CD14-positive monocyte (primary cell): ENCODE measurements at regions not wholly inside any gene's neighbourhood (a gene's known extent, or its start where the extent isn't known, plus 50 kb on each side); places are given as distances from the start of the nearest gene placed in this dataset.
"Not testable (repeated sequence)": the region's sequence is repeated elsewhere in the genome, so short reads cannot be mapped to it uniquely, and the experiment has no call there.

Experiments
- DNase-seq, 3 donors: peaks; one replicate each; pipeline ENCODE4 v3.0.0-alpha.2; 2011 to 2022
- H2AFZ ChIP-seq: 2 replicates; pipeline ENCODE4 v1.6.0; 2012; ENCODE audit warnings: mild to moderate bottlenecking, low read depth, low read length, inconsistent platforms; ENCODE audit not compliant: insufficient read depth, poor library complexity, severe bottlenecking
- H3K27ac ChIP-seq, 2 donors: 1 replicate in 1 of 2; 2 replicates in 1 of 2; pipeline ENCODE4 v1.5.1; 2012 to 2013; ENCODE audit warnings: low read length in 2 of 2, control low read depth in 1 of 2, inconsistent platforms in 1 of 2, low read depth in 1 of 2, mild to moderate bottlenecking in 1 of 2
- H3K27me3 ChIP-seq, 2 donors: one replicate each; pipeline versions ENCODE4 v1.6.0 to v1.6.1; 2011 to 2013; ENCODE audit warnings: low read length in 2 of 2; ENCODE audit not compliant: control insufficient read depth in 2 of 2, insufficient read depth in 2 of 2
- H3K36me3 ChIP-seq, 2 donors: replicated peaks in 1 of 2; 1 replicate in 1 of 2; 2 replicates in 1 of 2; pipeline versions ENCODE4 v1.5.1 to v1.6.1; 2012 to 2013; ENCODE audit warnings: low read length in 2 of 2, control low read depth in 1 of 2, inconsistent platforms in 1 of 2, mild to moderate bottlenecking in 1 of 2; ENCODE audit not compliant: insufficient read depth in 2 of 2, control insufficient read depth in 1 of 2
- H3K4me1 ChIP-seq, 2 donors: 1 replicate in 1 of 2; 2 replicates in 1 of 2; pipeline versions ENCODE4 v1.5.1 to v1.6.1; 2012 to 2013; ENCODE audit warnings: low read length in 2 of 2, control low read depth in 1 of 2, inconsistent platforms in 1 of 2, mild to moderate bottlenecking in 1 of 2, moderate library complexity in 1 of 2; ENCODE audit not compliant: insufficient read depth in 2 of 2, control insufficient read depth in 1 of 2
- H3K4me2 ChIP-seq: replicated peaks from 2 replicates; pipeline ENCODE3; 2012; ENCODE audit warnings: low read length, moderate library complexity, mild to moderate bottlenecking; ENCODE audit not compliant: poor library complexity, severe bottlenecking; ENCODE audit errors: extremely low read depth
- H3K4me3 ChIP-seq, 3 experiments: fragments of 200-600 bp in 1 of 3; sonication (generic) in 1 of 3; replicated peaks in 1 of 3; 1 replicate in 2 of 3; 2 replicates in 1 of 3; pipeline ENCODE4 v1.5.1; 2011 to 2013; ENCODE audit warnings: low read length in 3 of 3, mild to moderate bottlenecking in 3 of 3, control low read depth in 2 of 3, low read depth in 2 of 3, inconsistent platforms in 1 of 3, moderate library complexity in 1 of 3
- H3K79me2 ChIP-seq: 2 replicates; pipeline ENCODE4 v1.6.0; 2012; ENCODE audit warnings: mild to moderate bottlenecking, control low read depth, inconsistent platforms, low read length, moderate library complexity; ENCODE audit not compliant: insufficient read depth
- H3K9ac ChIP-seq: 2 replicates; pipeline ENCODE4 v1.6.0; 2017; ENCODE audit warnings: low read length, mild to moderate bottlenecking; ENCODE audit not compliant: insufficient read depth, poor library complexity, severe bottlenecking
- H3K9me3 ChIP-seq, 2 donors: replicated peaks in 1 of 2; 1 replicate in 1 of 2; 2 replicates in 1 of 2; pipeline versions ENCODE4 v1.5.1 to v1.6.1; 2012 to 2013; ENCODE audit warnings: low read length in 2 of 2, control low read depth in 1 of 2; ENCODE audit not compliant: control insufficient read depth in 1 of 2, insufficient read depth in 1 of 2
- H4K20me1 ChIP-seq: 2 replicates; pipeline ENCODE4 v1.6.0; 2012; ENCODE audit warnings: mild to moderate bottlenecking, low read length, control low read depth, moderate library complexity; ENCODE audit not compliant: insufficient read depth
- H3K27ac Mint-ChIP-seq, 7 donors: one replicate each; pipeline ENCODE4 v1.8.0; 2020; ENCODE audit warnings: mild to moderate bottlenecking in 7 of 7, mixed read lengths in 7 of 7, moderate library complexity in 6 of 7, inconsistent platforms in 2 of 7
- H3K27me3 Mint-ChIP-seq, 3 donors: one replicate each; pipeline ENCODE4 v1.8.0; 2021 to 2022; ENCODE audit warnings: low read depth in 3 of 3, mild to moderate bottlenecking in 3 of 3, mixed read lengths in 3 of 3, moderate library complexity in 3 of 3, inconsistent platforms in 1 of 3
- H3K36me3 Mint-ChIP-seq, 2 donors: one replicate each; pipeline ENCODE4 v1.8.0; 2020; ENCODE audit warnings: mixed read lengths in 2 of 2, inconsistent platforms in 1 of 2, mild to moderate bottlenecking in 1 of 2
- H3K4me1 Mint-ChIP-seq: one replicate; pipeline ENCODE4 v1.8.0; 2020; ENCODE audit warnings: mild to moderate bottlenecking, mixed read lengths
- H3K4me3 Mint-ChIP-seq, 2 donors: one replicate each; pipeline ENCODE4 v1.8.0; 2020; ENCODE audit warnings: mild to moderate bottlenecking in 2 of 2, mixed read lengths in 2 of 2, moderate library complexity in 1 of 2
- H3K9me3 Mint-ChIP-seq, 7 donors: one replicate each; pipeline ENCODE4 v1.8.0; 2020 to 2022; ENCODE audit warnings: mixed read lengths in 7 of 7, mild to moderate bottlenecking in 6 of 7, moderate library complexity in 6 of 7, inconsistent platforms in 2 of 7
- WGBS: methylation state at CpG from one replicate; pipeline ENCODE4 v1.1.5; 2013; ENCODE audit warnings: missing lambda C conversion rate; ENCODE audit not compliant: insufficient coverage; 5-methylcytosine and 5-hydroxymethylcytosine counted together
- intact Hi-C, 2 donors: fragments of 100-400 bp; cut with micrococcal nuclease; formaldehyde crosslinking; loops; one replicate each; pipeline versions ENCODE4 v1.15.0 to v1.15.1; 2023
- TF ChIP-seq, protein P1 (sequence below): fragments of 200-600 bp; IDR thresholded peaks from one replicate; pipeline ENCODE4 v1.8.0; 2022; ENCODE audit warnings: antibody characterized with exemption, mild to moderate bottlenecking

- intact Hi-C loops: no loop called here
- Mint-ChIP-seq H3K27me3 (peaks cover 0 to 3% (median 3%) of the 10 kb centered on the region in 3 donors), H3K9me3 (peaks cover 13 to 29% (median 15%) of the 10 kb centered on the region in 7 donors), H3K36me3 (no peaks in the 10 kb centered on the region), H3K4me1 (no peaks in the 10 kb centered on the region), H3K27ac (no peak overlapping the region), H3K4me3 (no peak overlapping the region)
- Histone ChIP-seq H3K9me3 (peaks cover 7 to 11% of the 10 kb centered on the region in 2 donors), H3K27me3 (no peaks in the 10 kb centered on the region), H3K27ac (no peak overlapping the region), H3K79me2 (no peaks in the 10 kb centered on the region), H3K36me3 (no peaks in the 10 kb centered on the region), H4K20me1 (no peaks in the 10 kb centered on the region), H3K4me3 (no peak overlapping the region), H3K4me2 (no peak overlapping the region), H2AFZ (no peak overlapping the region), H3K4me1 (no peaks in the 10 kb centered on the region), H3K9ac (no peak overlapping the region)
- TF ChIP-seq, protein P1, sequence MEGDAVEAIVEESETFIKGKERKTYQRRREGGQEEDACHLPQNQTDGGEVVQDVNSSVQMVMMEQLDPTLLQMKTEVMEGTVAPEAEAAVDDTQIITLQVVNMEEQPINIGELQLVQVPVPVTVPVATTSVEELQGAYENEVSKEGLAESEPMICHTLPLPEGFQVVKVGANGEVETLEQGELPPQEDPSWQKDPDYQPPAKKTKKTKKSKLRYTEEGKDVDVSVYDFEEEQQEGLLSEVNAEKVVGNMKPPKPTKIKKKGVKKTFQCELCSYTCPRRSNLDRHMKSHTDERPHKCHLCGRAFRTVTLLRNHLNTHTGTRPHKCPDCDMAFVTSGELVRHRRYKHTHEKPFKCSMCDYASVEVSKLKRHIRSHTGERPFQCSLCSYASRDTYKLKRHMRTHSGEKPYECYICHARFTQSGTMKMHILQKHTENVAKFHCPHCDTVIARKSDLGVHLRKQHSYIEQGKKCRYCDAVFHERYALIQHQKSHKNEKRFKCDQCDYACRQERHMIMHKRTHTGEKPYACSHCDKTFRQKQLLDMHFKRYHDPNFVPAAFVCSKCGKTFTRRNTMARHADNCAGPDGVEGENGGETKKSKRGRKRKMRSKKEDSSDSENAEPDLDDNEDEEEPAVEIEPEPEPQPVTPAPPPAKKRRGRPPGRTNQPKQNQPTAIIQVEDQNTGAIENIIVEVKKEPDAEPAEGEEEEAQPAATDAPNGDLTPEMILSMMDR: no peak
- WGBS: 44% methylated on average over 2 of the region's 4 CpGs
- DNase-seq: no peak
Measured at GRCh38 chr7:159296093-159296681, 151.5 kb upstream of the VIPR2 start.

- H3K27ac Mint-ChIP-seq, H3K4me2 ChIP-seq, H3K27ac ChIP-seq, H3K36me3 Mint-ChIP-seq, DNase-seq, H3K4me3 ChIP-seq, H3K27me3 Mint-ChIP-seq, H2AFZ ChIP-seq, H3K4me1 Mint-ChIP-seq, H3K4me1 ChIP-seq, intact Hi-C loops, H3K36me3 ChIP-seq, H3K79me2 ChIP-seq, H3K4me3 Mint-ChIP-seq, H4K20me1 ChIP-seq, H3K27me3 ChIP-seq, H3K9ac ChIP-seq: not testable (repeated sequence)
- H3K9me3 ChIP-seq: peaks cover 6 to 12% of the 10 kb centered on the region in 2 donors
- H3K9me3 Mint-ChIP-seq: peaks cover 2 to 30% (median 18%) of the 10 kb centered on the region in 7 donors
Measured at GRCh38 chr7:159286487-159286886, 141.8 kb upstream of the VIPR2 start.
